AG04449 (cell line): ENCODE measurements at regions not wholly inside any gene's neighbourhood (a gene's known extent, or its start where the extent isn't known, plus 50 kb on each side); places are given as distances from the start of the nearest gene placed in this dataset.

Source experiments
- CTCF ChIA-PET: fragments of 350-600 bp; formaldehyde crosslinking; extraction: SDS; loops from one replicate; lab custom pipeline; 2021; ENCODE audit warnings: antibody characterized with exemption; lab: Yijun Ruan, JAX
- POLR2A ChIA-PET: fragments of 400-600, 350-600 bp; formaldehyde crosslinking; extraction: SDS; loops from one replicate; lab custom pipeline; 2020; ENCODE audit warnings: antibody characterized with exemption, inconsistent platforms; lab: Yijun Ruan, JAX
- DNase-seq: peaks from one replicate; pipeline ENCODE4 v3.0.0-alpha.2; 2010; ENCODE audit warnings: low read depth, low spot score
- H3K4me3 ChIP-seq: 2 replicates; pipeline ENCODE4 v1.5.1; 2011; ENCODE audit warnings: low read depth, mild to moderate bottlenecking, control low read depth, low read length
- TF ChIP-seq, protein P1 (sequence below): IDR thresholded peaks from one replicate; pipeline ENCODE4 v1.5.1; 2011; ENCODE audit warnings: mild to moderate bottlenecking, moderate library complexity, low read length, control low read depth, inconsistent platforms; ENCODE audit not compliant: insufficient read depth; ENCODE audit errors: missing control alignments

DNA sequence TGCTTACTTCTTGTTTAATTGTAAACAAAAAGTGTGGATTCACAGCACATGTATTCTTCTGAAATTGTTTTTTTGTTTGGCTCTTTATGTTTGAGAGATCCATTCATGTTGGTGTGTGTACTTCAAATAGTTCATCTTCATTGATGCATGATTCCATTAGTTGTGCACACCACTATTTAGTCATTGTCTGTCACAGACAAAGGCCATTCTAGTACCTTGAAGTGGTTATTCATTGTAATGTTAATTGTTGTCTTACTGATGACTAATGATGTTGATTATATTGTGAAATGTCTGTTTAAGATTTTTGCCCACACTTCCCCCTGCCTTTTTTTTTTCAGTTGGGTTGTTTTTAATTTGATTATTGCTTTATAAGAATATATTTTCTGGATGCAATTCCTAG, 391.3 kb downstream of the DIRAS2 start:
- no peak for DNase-seq
- ChIA-PET POLR2A (no interaction called here), CTCF (no interaction called here)

GRCh38 chr9:90256345-90256744, 386.3 kb downstream of the DIRAS2 start:
- CTCF ChIA-PET: no interaction called here
- no peak for DNase-seq
- no peak overlapping the region for H3K4me3 ChIP-seq
- POLR2A ChIA-PET: no interaction called here
- TF ChIP-seq, protein P1, sequence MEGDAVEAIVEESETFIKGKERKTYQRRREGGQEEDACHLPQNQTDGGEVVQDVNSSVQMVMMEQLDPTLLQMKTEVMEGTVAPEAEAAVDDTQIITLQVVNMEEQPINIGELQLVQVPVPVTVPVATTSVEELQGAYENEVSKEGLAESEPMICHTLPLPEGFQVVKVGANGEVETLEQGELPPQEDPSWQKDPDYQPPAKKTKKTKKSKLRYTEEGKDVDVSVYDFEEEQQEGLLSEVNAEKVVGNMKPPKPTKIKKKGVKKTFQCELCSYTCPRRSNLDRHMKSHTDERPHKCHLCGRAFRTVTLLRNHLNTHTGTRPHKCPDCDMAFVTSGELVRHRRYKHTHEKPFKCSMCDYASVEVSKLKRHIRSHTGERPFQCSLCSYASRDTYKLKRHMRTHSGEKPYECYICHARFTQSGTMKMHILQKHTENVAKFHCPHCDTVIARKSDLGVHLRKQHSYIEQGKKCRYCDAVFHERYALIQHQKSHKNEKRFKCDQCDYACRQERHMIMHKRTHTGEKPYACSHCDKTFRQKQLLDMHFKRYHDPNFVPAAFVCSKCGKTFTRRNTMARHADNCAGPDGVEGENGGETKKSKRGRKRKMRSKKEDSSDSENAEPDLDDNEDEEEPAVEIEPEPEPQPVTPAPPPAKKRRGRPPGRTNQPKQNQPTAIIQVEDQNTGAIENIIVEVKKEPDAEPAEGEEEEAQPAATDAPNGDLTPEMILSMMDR: no peak

More for the DNA sequence above, 391.3 kb downstream of the DIRAS2 start:
- H3K4me3 ChIP-seq: no peak overlapping the region
- TF ChIP-seq, protein P1: no peak

- DNase-seq: no peak
- ChIA-PET POLR2A (no interaction called here), CTCF (no interaction called here)
- TF ChIP-seq, protein P1: no peak
- H3K4me3 ChIP-seq: no peak overlapping the region
These were observed 383.0 kb downstream of the DIRAS2 start for GRCh38 chr9:90259311-90260246.

DNA sequence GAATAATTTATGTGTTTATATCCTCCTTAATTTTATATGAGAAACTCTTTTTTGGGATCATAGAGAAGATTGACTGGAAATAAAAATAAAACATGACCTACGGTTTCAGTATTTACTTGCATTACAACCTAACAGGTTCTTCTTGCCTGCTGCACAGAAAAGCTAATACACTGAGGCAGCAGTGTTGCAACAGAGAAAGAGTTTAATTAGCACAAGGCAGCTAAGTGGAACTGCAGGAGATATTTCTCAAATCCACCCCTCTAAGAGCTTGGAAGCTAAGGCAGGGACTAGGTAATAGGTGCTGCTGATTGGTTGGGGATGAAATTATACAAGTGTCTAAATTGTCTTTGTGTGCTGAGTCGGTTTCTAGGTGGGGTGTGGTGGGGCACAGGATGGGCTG, 380.9 kb downstream of the DIRAS2 start:
- no peak overlapping the region for H3K4me3 ChIP-seq
- CTCF ChIA-PET: no interaction called here
- TF ChIP-seq, protein P1: no peak
- DNase-seq: no peak
- POLR2A ChIA-PET: no interaction called here

DNA sequence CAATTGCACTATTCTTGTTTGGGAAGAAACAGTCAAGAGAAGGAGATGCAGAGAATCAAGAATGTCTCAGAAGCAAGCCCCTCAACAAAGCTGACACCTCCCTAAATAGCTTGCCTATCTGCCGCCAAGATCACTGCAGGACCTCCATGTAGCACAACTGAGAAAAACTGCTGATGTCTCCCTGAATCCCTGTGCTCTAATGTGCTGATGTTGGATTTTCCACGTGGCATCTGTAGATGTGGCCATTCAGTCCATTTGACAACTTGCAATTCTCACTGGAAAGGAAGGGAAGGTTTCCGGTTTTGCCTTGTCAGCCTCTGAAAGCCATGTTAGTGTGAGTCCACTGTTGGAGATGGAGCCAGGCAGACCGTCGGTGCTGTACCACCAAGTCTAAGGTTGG, 374.0 kb downstream of the DIRAS2 start:
- ChIA-PET POLR2A (no interaction called here), CTCF (no interaction called here)
- TF ChIP-seq, protein P1: no peak
- DNase-seq: no peak
- H3K4me3 ChIP-seq: no peak overlapping the region

DNA sequence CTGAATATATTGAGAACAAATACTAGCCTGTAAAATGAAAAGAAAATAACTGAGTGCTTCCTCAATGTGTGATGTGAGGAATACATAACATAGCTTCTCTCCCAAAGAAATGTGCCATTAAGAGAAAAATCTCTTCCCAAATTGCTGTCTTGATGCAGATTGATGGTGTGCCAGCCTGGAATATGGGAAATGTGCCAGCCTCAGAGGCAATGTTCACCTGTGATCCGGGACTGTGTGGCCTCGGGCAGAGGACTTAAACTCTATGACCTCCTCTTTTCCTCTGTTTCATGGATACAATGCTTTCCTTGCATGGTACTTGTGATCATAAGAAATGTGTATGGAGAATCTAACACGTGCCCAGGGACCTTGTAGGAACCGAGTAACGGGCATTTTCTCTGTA, 370.9 kb downstream of the DIRAS2 start:
- CTCF ChIA-PET: no interaction called here
- no peak for DNase-seq

More for the DNA sequence above, 370.9 kb downstream of the DIRAS2 start:
- POLR2A ChIA-PET: no interaction called here
- no peak overlapping the region for H3K4me3 ChIP-seq
- TF ChIP-seq, protein P1: no peak
